ENCODE measurements at regions not wholly inside any gene's neighbourhood (a gene's known extent, or its start where the extent isn't known, plus 50 kb on each side); places are given as distances from the start of the nearest gene placed in this dataset.

GRCh38 chr4:18859468-18859867 is 837.9 kb upstream of the LCORL start:
- TF ChIP-seq ZNF180 (CRISPR knock-in tag; IDR thresholded peaks at IDR 0.05; ENCODE audit: borderline replicate concordance, low read depth), result no peak
- no peak for TF ChIP-seq SP2 (CRISPR knock-in tag; IDR thresholded peaks at IDR 0.05)
- TF ChIP-seq ZNF841 (CRISPR knock-in tag; IDR thresholded peaks at IDR 0.05; ENCODE audit: borderline replicate concordance), result no peak
- no peak for TF ChIP-seq NFYB (CRISPR knock-in tag; IDR thresholded peaks at IDR 0.05)
- no peak for TF ChIP-seq ZNF589 (CRISPR knock-in tag; conservative IDR thresholded peaks at IDR 0.05)
- TF ChIP-seq ZSCAN29 (CRISPR knock-in tag; conservative IDR thresholded peaks at IDR 0.05), result no peak
- TF ChIP-seq FOXP1 (IDR thresholded peaks at IDR 0.05), result no peak
- TF ChIP-seq FOXP1 (CRISPR knock-in tag; IDR thresholded peaks at IDR 0.05), result no peak

Measured in HepG2 (cell line).